IMR-90 (cell line): ENCODE measurements at regions not wholly inside any gene's neighbourhood (a gene's known extent, or its start where the extent isn't known, plus 50 kb on each side); places are given as distances from the start of the nearest gene placed in this dataset.

ENCODE experiments used
- ATAC-seq: fragments of 200-7000 bp; cut with Tn5 transposase; 2 replicates; pipeline ENCODE4 v1.9.1; 2020; ENCODE audit warnings: low read depth, mild to moderate bottlenecking, moderate library complexity
- BruUV-seq: library from RNA; stranded (reverse); fragments of 400-500 nt; replicated peaks from 2 replicates; lab custom pipeline; 2021; lab: Mats Ljungman, UMichigan
- CTCF ChIA-PET: fragments of 300-600 bp; formaldehyde crosslinking; extraction: SDS; loops from one replicate; lab custom pipeline; 2021; ENCODE audit warnings: antibody characterized with exemption; lab: Yijun Ruan, JAX
- POLR2A ChIA-PET: fragments of 300-600 bp; sonication (Branson Sonifier 250); formaldehyde crosslinking; loops from one replicate; lab custom pipeline; 2022; ENCODE audit warnings: antibody characterized with exemption; ENCODE audit not compliant: unreplicated experiment; lab: Charles Lee
- DNase-seq: peaks from one replicate; pipeline ENCODE4 v3.0.0; 2013
- H2AFZ ChIP-seq: replicated peaks from 2 replicates; pipeline ENCODE3; 2013; ENCODE audit warnings: low read length, mild to moderate bottlenecking; ENCODE audit not compliant: poor library complexity
- H2AK5ac ChIP-seq: 2 replicates; pipeline ENCODE4 v1.6.1; 2013; ENCODE audit warnings: low read depth, low read length, inconsistent platforms
- H2AK9ac ChIP-seq: replicated peaks from 2 replicates; pipeline ENCODE3; 2013; ENCODE audit warnings: mild to moderate bottlenecking, low read depth, low read length, moderate library complexity; ENCODE audit not compliant: poor library complexity
- H2BK120ac ChIP-seq: 2 replicates; pipeline ENCODE4 v1.6.1; 2013; ENCODE audit warnings: low read depth, low read length, inconsistent platforms
- H2BK15ac ChIP-seq: 3 replicates; pipeline ENCODE4 v1.6.1; 2013; ENCODE audit warnings: low read depth, low read length, inconsistent platforms
- H2BK20ac ChIP-seq: 2 replicates; pipeline ENCODE4 v1.6.1; 2013; ENCODE audit warnings: low read depth, mild to moderate bottlenecking, inconsistent platforms, low read length, moderate library complexity
- H2BK5ac ChIP-seq: 2 replicates; pipeline ENCODE4 v1.6.1; 2013; ENCODE audit warnings: mild to moderate bottlenecking, low read depth, low read length, inconsistent platforms; ENCODE audit not compliant: poor library complexity, severe bottlenecking
- H3K14ac ChIP-seq: replicated peaks from 2 replicates; pipeline ENCODE4 v1.6.1; 2013; ENCODE audit warnings: low read depth, low read length, inconsistent platforms
- H3K18ac ChIP-seq: 2 replicates; pipeline ENCODE4 v1.6.1; 2013; ENCODE audit warnings: low read depth, low read length, control low read depth
- H3K23ac ChIP-seq: 2 replicates; pipeline ENCODE4 v1.6.1; 2013; ENCODE audit warnings: low read depth, low read length, inconsistent platforms
- H3K27ac ChIP-seq: 2 replicates; pipeline ENCODE4 v1.5.1; 2013; ENCODE audit warnings: mild to moderate bottlenecking, control low read depth, low read length; ENCODE audit not compliant: insufficient read depth
- H3K27me3 ChIP-seq: 2 replicates; pipeline ENCODE4 v1.6.1; 2013; ENCODE audit warnings: low read length; ENCODE audit not compliant: control insufficient read depth, insufficient read depth
- H3K36me3 ChIP-seq: 2 replicates; pipeline ENCODE4 v1.6.1; 2013; ENCODE audit warnings: low read length, mixed read lengths; ENCODE audit not compliant: control insufficient read depth, insufficient read depth
- H3K4ac ChIP-seq: 2 replicates; pipeline ENCODE4 v1.6.1; 2013; ENCODE audit warnings: low read depth, low read length, inconsistent platforms
- H3K4me1 ChIP-seq: 2 replicates; pipeline ENCODE4 v1.6.1; 2013; ENCODE audit warnings: low read length, mixed read lengths; ENCODE audit not compliant: control insufficient read depth, insufficient read depth
- H3K4me2 ChIP-seq: 2 replicates; pipeline ENCODE4 v1.6.1; 2013; ENCODE audit warnings: low read depth, mild to moderate bottlenecking, control low read depth, low read length, moderate library complexity
- H3K4me3 ChIP-seq: 2 replicates; pipeline ENCODE4 v1.5.1; 2013; ENCODE audit warnings: low read depth, mild to moderate bottlenecking, control low read depth, low read length, moderate library complexity; ENCODE audit not compliant: insufficient read depth
- H3K56ac ChIP-seq: 2 replicates; pipeline ENCODE4 v1.6.1; 2013; ENCODE audit warnings: low read length, inconsistent platforms; ENCODE audit not compliant: insufficient read depth; ENCODE audit errors: extremely low read depth
- H3K79me1 ChIP-seq, 2 experiments: 2 replicates each; pipeline ENCODE4 v1.6.1; 2013; ENCODE audit warnings: low read length in 2 of 2, inconsistent platforms in 1 of 2, low read depth in 1 of 2
- H3K9ac ChIP-seq: 2 replicates; pipeline ENCODE4 v1.6.1; 2013; ENCODE audit warnings: low read depth, low read length, control low read depth
- H3K9me1 ChIP-seq: 2 replicates; pipeline ENCODE4 v1.6.1; 2013; ENCODE audit warnings: low read length, inconsistent platforms; ENCODE audit not compliant: insufficient read depth
- H3K9me3 ChIP-seq: 2 replicates; pipeline ENCODE4 v1.6.1; 2013; ENCODE audit warnings: low read length; ENCODE audit not compliant: control insufficient read depth, insufficient read depth
- H4K20me1 ChIP-seq: 2 replicates; pipeline ENCODE4 v1.6.1; 2013; ENCODE audit warnings: low read length, inconsistent platforms; ENCODE audit not compliant: insufficient read depth
- H4K5ac ChIP-seq: 2 replicates; pipeline ENCODE4 v1.6.1; 2013; ENCODE audit warnings: mild to moderate bottlenecking, low read depth, low read length, control low read depth
- H4K8ac ChIP-seq, 2 experiments: 2 replicates each; pipeline ENCODE4 v1.6.1; 2013; ENCODE audit warnings: low read depth in 2 of 2, low read length in 2 of 2, control low read depth in 1 of 2, inconsistent platforms in 1 of 2
- H4K91ac ChIP-seq: 2 replicates; pipeline ENCODE4 v1.6.1; 2013; ENCODE audit warnings: low read depth, low read length, inconsistent platforms; ENCODE audit not compliant: insufficient read depth
- CHD1 ChIP-seq: IDR thresholded peaks from 2 replicates; pipeline ENCODE4 v1.6.1; 2012; ENCODE audit warnings: low read depth, low read length, improper control_type of control experiment
- FOS ChIP-seq: fragments of 150-350 bp; IDR thresholded peaks from 2 replicates; pipeline ENCODE4 v1.6.1; 2016; ENCODE audit warnings: low read depth, low read length
- MAFK ChIP-seq: IDR thresholded peaks from 2 replicates; pipeline ENCODE4 v1.6.1; 2012; ENCODE audit warnings: low read depth, low read length, improper control_type of control experiment
- MAZ ChIP-seq: IDR thresholded peaks from 2 replicates; pipeline ENCODE4 v1.6.1; 2012; ENCODE audit warnings: low read depth, mild to moderate bottlenecking, low read length, improper control_type of control experiment, moderate library complexity, borderline replicate concordance
- MXI1 ChIP-seq: IDR thresholded peaks from 2 replicates; pipeline ENCODE4 v1.6.1; 2012; ENCODE audit warnings: low read depth, mild to moderate bottlenecking, low read length, moderate library complexity, borderline replicate concordance
- NFE2L2 ChIP-seq: fragments of 150-350 bp; IDR thresholded peaks from 2 replicates; pipeline ENCODE4 v1.6.1; 2016; ENCODE audit warnings: low read depth, mild to moderate bottlenecking, low read length
- POLR2A ChIP-seq: IDR thresholded peaks from 2 replicates; pipeline ENCODE4 v1.6.1; 2012; ENCODE audit warnings: mild to moderate bottlenecking, low read depth, low read length
- RAD21 ChIP-seq: IDR thresholded peaks from 2 replicates; pipeline ENCODE4 v1.6.1; 2012; ENCODE audit warnings: low read length, improper control_type of control experiment
- RCOR1 ChIP-seq: IDR thresholded peaks from 2 replicates; pipeline ENCODE4 v1.6.1; 2012; ENCODE audit warnings: mild to moderate bottlenecking, low read length, improper control_type of control experiment; ENCODE audit not compliant: insufficient replicate concordance
- RFX5 ChIP-seq: IDR thresholded peaks from 2 replicates; pipeline ENCODE4 v1.8.0; 2012; ENCODE audit warnings: low read depth, mild to moderate bottlenecking, low read length, moderate library complexity
- WGBS, 2 experiments: methylation state at CpG; one replicate each; pipeline versions ENCODE4 v1.1.5 to v1.1.7; 2013; ENCODE audit warnings: missing lambda C conversion rate in 2 of 2; ENCODE audit not compliant: insufficient read length in 1 of 2; ENCODE audit errors: extremely low coverage in 2 of 2; 5-methylcytosine and 5-hydroxymethylcytosine counted together
- dilution Hi-C: fragments of 300-500 bp; cut with HindIII; formaldehyde crosslinking; loops from one replicate; pipeline ENCODE4 v1.14.3; 2018; ENCODE audit warnings: low sequenced_read_pairs; ENCODE audit not compliant: unreplicated experiment
- in situ Hi-C: fragments of 300-500 bp; cut with MboI; formaldehyde crosslinking; loops from 3 replicates; pipeline ENCODE4 v1.14.3; 2019; ENCODE audit warnings: low sequenced_read_pairs, inconsistent platforms, mixed read lengths
- intact Hi-C: fragments of 100-400 bp; cut with micrococcal nuclease; formaldehyde crosslinking; loops from 2 replicates; pipeline ENCODE4 v1.10.0; 2022
- TF ChIP-seq, protein P1 (sequence below): conservative IDR thresholded peaks from 2 replicates; pipeline ENCODE4 v1.5.1; 2012; ENCODE audit warnings: mild to moderate bottlenecking, low read depth, low read length, improper control_type of control experiment
- TF ChIP-seq, protein P2 (sequence below): fragments of 150-350 bp; IDR thresholded peaks from 2 replicates; pipeline ENCODE4 v1.6.1; 2016; ENCODE audit warnings: low read depth, mild to moderate bottlenecking, low read length, moderate library complexity, borderline replicate concordance
- TF ChIP-seq, protein P3 (sequence below): fragments of 150-350 bp; IDR thresholded peaks from 2 replicates; pipeline ENCODE4 v1.6.1; 2017; ENCODE audit warnings: mild to moderate bottlenecking, antibody characterized with exemption, low read length, low read depth

DNA sequence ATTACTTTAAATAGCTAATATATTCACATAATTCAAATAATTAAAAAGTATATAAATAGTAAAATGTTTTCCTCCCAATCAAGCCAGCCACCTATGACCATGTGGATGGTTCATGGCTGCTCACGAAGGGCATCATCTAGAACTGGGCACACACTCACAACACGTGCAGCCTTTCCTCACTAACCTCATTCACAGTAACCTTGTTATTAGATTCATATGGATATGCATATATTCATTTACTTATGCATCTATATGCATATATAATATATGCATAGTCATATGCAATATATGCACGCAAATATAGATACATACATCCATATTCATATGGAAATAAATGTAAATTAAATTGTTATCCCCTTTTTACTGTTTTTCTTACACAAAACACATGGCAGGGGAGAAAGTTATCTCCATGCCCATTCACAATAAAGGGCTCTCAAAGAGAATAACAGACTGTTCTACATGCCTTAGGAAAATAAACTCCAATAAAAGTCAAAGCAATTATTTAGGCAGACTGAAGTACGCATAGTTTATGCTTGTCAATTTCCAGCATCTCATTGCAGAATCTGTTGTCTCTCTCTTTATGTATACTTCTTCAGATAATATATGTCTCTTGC, 163.9 kb upstream of the ADGRL3 start:
- no TSS peak for BruUV-seq
- no peak for DNase-seq
- TF ChIP-seq, protein P1, sequence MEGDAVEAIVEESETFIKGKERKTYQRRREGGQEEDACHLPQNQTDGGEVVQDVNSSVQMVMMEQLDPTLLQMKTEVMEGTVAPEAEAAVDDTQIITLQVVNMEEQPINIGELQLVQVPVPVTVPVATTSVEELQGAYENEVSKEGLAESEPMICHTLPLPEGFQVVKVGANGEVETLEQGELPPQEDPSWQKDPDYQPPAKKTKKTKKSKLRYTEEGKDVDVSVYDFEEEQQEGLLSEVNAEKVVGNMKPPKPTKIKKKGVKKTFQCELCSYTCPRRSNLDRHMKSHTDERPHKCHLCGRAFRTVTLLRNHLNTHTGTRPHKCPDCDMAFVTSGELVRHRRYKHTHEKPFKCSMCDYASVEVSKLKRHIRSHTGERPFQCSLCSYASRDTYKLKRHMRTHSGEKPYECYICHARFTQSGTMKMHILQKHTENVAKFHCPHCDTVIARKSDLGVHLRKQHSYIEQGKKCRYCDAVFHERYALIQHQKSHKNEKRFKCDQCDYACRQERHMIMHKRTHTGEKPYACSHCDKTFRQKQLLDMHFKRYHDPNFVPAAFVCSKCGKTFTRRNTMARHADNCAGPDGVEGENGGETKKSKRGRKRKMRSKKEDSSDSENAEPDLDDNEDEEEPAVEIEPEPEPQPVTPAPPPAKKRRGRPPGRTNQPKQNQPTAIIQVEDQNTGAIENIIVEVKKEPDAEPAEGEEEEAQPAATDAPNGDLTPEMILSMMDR: no peak
- TF ChIP-seq MAZ (no peak), RFX5 (no peak), POLR2A (no peak), MXI1 (no peak), FOS (no peak), RAD21 (no peak), NFE2L2 (no peak), CHD1 (no peak), MAFK (no peak), RCOR1 (no peak)
- TF ChIP-seq, protein P2, sequence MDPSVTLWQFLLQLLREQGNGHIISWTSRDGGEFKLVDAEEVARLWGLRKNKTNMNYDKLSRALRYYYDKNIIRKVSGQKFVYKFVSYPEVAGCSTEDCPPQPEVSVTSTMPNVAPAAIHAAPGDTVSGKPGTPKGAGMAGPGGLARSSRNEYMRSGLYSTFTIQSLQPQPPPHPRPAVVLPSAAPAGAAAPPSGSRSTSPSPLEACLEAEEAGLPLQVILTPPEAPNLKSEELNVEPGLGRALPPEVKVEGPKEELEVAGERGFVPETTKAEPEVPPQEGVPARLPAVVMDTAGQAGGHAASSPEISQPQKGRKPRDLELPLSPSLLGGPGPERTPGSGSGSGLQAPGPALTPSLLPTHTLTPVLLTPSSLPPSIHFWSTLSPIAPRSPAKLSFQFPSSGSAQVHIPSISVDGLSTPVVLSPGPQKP: no peak
- TF ChIP-seq, protein P3, sequence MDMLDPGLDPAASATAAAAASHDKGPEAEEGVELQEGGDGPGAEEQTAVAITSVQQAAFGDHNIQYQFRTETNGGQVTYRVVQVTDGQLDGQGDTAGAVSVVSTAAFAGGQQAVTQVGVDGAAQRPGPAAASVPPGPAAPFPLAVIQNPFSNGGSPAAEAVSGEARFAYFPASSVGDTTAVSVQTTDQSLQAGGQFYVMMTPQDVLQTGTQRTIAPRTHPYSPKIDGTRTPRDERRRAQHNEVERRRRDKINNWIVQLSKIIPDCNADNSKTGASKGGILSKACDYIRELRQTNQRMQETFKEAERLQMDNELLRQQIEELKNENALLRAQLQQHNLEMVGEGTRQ: no peak

More for the DNA sequence above, 163.9 kb upstream of the ADGRL3 start:
- H3K79me1 ChIP-seq: no peaks in the 10 kb centered on the region
- no peak overlapping the region for H2BK5ac ChIP-seq
- no peak overlapping the region for H2AK9ac ChIP-seq
- POLR2A ChIA-PET: no interaction called here
- H3K23ac ChIP-seq: no peak overlapping the region
- no peak overlapping the region for H3K4me3 ChIP-seq
- H2AFZ ChIP-seq: no peak overlapping the region
- H3K14ac ChIP-seq: no peak overlapping the region
- H3K9ac ChIP-seq: no peak overlapping the region
- no peak overlapping the region for H2BK20ac ChIP-seq
- H3K36me3 ChIP-seq: no peaks in the 10 kb centered on the region
- H2BK15ac ChIP-seq: no peak overlapping the region
- H3K18ac ChIP-seq: no peak overlapping the region
- intact Hi-C loops: no loop called here
- no peak overlapping the region for H3K4ac ChIP-seq
- H3K9me3 ChIP-seq: no peaks in the 10 kb centered on the region
- H3K4me2 ChIP-seq: no peak overlapping the region
- H3K27me3 ChIP-seq: no peaks in the 10 kb centered on the region
- ATAC-seq: no peak
- H2AK5ac ChIP-seq: no peak overlapping the region
- CTCF ChIA-PET: no interaction called here
- no peak overlapping the region for H3K56ac ChIP-seq
- H3K27ac ChIP-seq: no peak overlapping the region
- WGBS, 2 experiments: no CpG with 5 or more reads among the region's 4 CpGs
- H4K5ac ChIP-seq: no peak overlapping the region
- no peak overlapping the region for H2BK120ac ChIP-seq
- H3K4me1 ChIP-seq: no peaks in the 10 kb centered on the region
- H4K8ac ChIP-seq: no peak overlapping the region
- no peak overlapping the region for H4K91ac ChIP-seq
- no peaks in the 10 kb centered on the region for H4K20me1 ChIP-seq
- dilution Hi-C loops: no loop called here
- H3K9me1 ChIP-seq: no peaks in the 10 kb centered on the region
- in situ Hi-C loops: no loop called here
